Left lung (tissue), 4 donors: ENCODE measurements at regions not wholly inside any gene's neighbourhood (a gene's known extent, or its start where the extent isn't known, plus 50 kb on each side); places are given as distances from the start of the nearest gene placed in this dataset.
"Not testable (repeated sequence)": the region's sequence is repeated elsewhere in the genome, so short reads cannot be mapped to it uniquely, and the experiment has no call there.

Experiments
- ATAC-seq: fragments of 200-7000 bp; cut with Tn5 transposase; one replicate; pipeline ENCODE4 v1.9.1; 2020; ENCODE audit warnings: moderate library complexity
- DNase-seq, 4 donors: peaks; one replicate each; pipeline ENCODE4 v3.0.0-alpha.2; 2013 to 2020
- H3K27ac ChIP-seq, 2 donors: fragments of 200-600 bp; sonication (generic) in 1 of 2; one replicate each; pipeline versions ENCODE4 v1.5.0 to v1.8.0; 2020 to 2021
- H3K27me3 ChIP-seq, 2 donors: fragments of 200-600 bp; sonication (generic) in 1 of 2; one replicate each; pipeline versions ENCODE4 v1.5.0 to v1.8.0; 2020 to 2021
- H3K36me3 ChIP-seq, 2 donors: fragments of 200-600 bp; sonication (generic) in 1 of 2; one replicate each; pipeline versions ENCODE4 v1.5.0 to v1.8.0; 2020 to 2021
- H3K4me1 ChIP-seq, 2 donors: fragments of 200-600 bp; one replicate each; pipeline ENCODE4 v1.8.0; 2021
- H3K4me3 ChIP-seq, 2 donors: fragments of 200-600 bp; sonication (generic) in 1 of 2; one replicate each; pipeline versions ENCODE4 v1.5.0 to v1.8.0; 2020 to 2021; ENCODE audit warnings: mild to moderate bottlenecking in 1 of 2
- H3K9me3 ChIP-seq, 2 donors: fragments of 200-600 bp; sonication (generic) in 1 of 2; one replicate each; pipeline versions ENCODE4 v1.5.0 to v1.8.0; 2020 to 2021
- CTCF ChIP-seq, 2 donors: fragments of 200-600 bp; sonication (generic) in 1 of 2; IDR thresholded peaks; one replicate each; pipeline versions ENCODE4 v1.5.0 to v1.8.0; 2021; ENCODE audit warnings: antibody characterized with exemption in 2 of 2
- intact Hi-C, 2 donors: fragments of 100-400 bp; cut with DNase I; formaldehyde crosslinking; loops; one replicate each; pipeline versions ENCODE4 v1.11.2 to v1.14.2; 2022
- donor health status: DM: no; HTN: yes; CAD: no.
- donor health status: DM: no; HTN: no; CAD: no.

- intact Hi-C loops = no loop called here
- Histone ChIP-seq H3K4me3 (no peak overlapping the region), H3K4me1 (no peaks in the 10 kb centered on the region), H3K36me3 (no peaks in the 10 kb centered on the region), H3K9me3 (no peaks in the 10 kb centered on the region), H3K27me3 (no peaks in the 10 kb centered on the region), H3K27ac (no peak overlapping the region)
- DNase-seq (no peak), ATAC-seq (no peak)
- no peak for TF ChIP-seq CTCF (IDR thresholded peaks at IDR 0.05)
These were observed 225.3 kb upstream of the HTR1E start for GRCh38 chr6:86712039-86712438.

GRCh38 chr6:86707545-86708120 lies 229.7 kb upstream of the HTR1E start:
- peaks cover 0 to 2% of the 10 kb centered on the region in 2 donors for H3K9me3 ChIP-seq
- intact Hi-C loops = no loop called here
- no peak overlapping the region for H3K4me3 ChIP-seq
- DNase-seq (no peak), ATAC-seq (no peak)
- no peaks in the 10 kb centered on the region for H3K4me1 ChIP-seq
- TF ChIP-seq CTCF (IDR thresholded peaks at IDR 0.05) = no peak
- H3K36me3 ChIP-seq = no peaks in the 10 kb centered on the region
- no peaks in the 10 kb centered on the region for H3K27me3 ChIP-seq
- H3K27ac ChIP-seq = no peak overlapping the region

- no peak for TF ChIP-seq CTCF (IDR thresholded peaks at IDR 0.05)
- ATAC-seq = no peak
- no peaks in the 10 kb centered on the region for H3K27me3 ChIP-seq
- DNase-seq = no peak
- peaks cover 0 to 4% of the 10 kb centered on the region in 2 donors for H3K9me3 ChIP-seq
- H3K4me3 ChIP-seq = no peak overlapping the region
- no peak overlapping the region for H3K27ac ChIP-seq
- H3K36me3 ChIP-seq = no peaks in the 10 kb centered on the region
- no peaks in the 10 kb centered on the region for H3K4me1 ChIP-seq
- intact Hi-C loops = no loop called here
These were observed 230.9 kb upstream of the HTR1E start for GRCh38 chr6:86706449-86706848.

GRCh38 chr6:86701228-86701627 lies 236.1 kb upstream of the HTR1E start:
- DNase-seq, H3K36me3 ChIP-seq, H3K27ac ChIP-seq, H3K9me3 ChIP-seq, H3K27me3 ChIP-seq, H3K4me3 ChIP-seq, intact Hi-C loops, ATAC-seq, H3K4me1 ChIP-seq: not testable (repeated sequence)

- Histone ChIP-seq H3K27ac (no peak overlapping the region), H3K27me3 (no peaks in the 10 kb centered on the region), H3K4me1 (no peaks in the 10 kb centered on the region), H3K9me3 (peaks cover 0 to 7% of the 10 kb centered on the region in 2 donors), H3K36me3 (no peaks in the 10 kb centered on the region), H3K4me3 (no peak overlapping the region)
- no peak for TF ChIP-seq CTCF (IDR thresholded peaks at IDR 0.05)
- intact Hi-C loops = no loop called here
- ATAC-seq = no peak
- no peak for DNase-seq
These were observed 250.8 kb upstream of the HTR1E start for GRCh38 chr6:86686496-86686895.

GRCh38 chr6:86685230-86685797 lies 252.0 kb upstream of the HTR1E start:
- DNase-seq = no peak
- Histone ChIP-seq H3K36me3 (no peaks in the 10 kb centered on the region), H3K27me3 (no peaks in the 10 kb centered on the region), H3K9me3 (peaks cover 0 to 13% of the 10 kb centered on the region in 2 donors), H3K27ac (no peak overlapping the region), H3K4me3 (no peak overlapping the region), H3K4me1 (no peaks in the 10 kb centered on the region)
- no peak for TF ChIP-seq CTCF (IDR thresholded peaks at IDR 0.05)
- no peak for ATAC-seq
- intact Hi-C loops = no loop called here
